ENCODE measurements at regions not wholly inside any gene's neighbourhood (a gene's known extent, or its start where the extent isn't known, plus 50 kb on each side); places are given as distances from the start of the nearest gene placed in this dataset.

GRCh38 chr6:156616495-156616894 lies 160.7 kb upstream of the ARID1B start:
- TF ChIP-seq CTCF (IDR thresholded peaks at IDR 0.05): no peak
- no peak for TF ChIP-seq POLR2A (IDR thresholded peaks at IDR 0.05)

Measured in body of pancreas (tissue), 4 donors.